Type B pancreatic cell (in vitro differentiated cells): ENCODE measurements at regions not wholly inside any gene's neighbourhood (a gene's known extent, or its start where the extent isn't known, plus 50 kb on each side); places are given as distances from the start of the nearest gene placed in this dataset.

Source experiments
- DNase-seq: peaks from one replicate; pipeline ENCODE4 v3.0.0; 2021; ENCODE audit warnings: mixed read lengths; ENCODE audit not compliant: unreplicated experiment; ENCODE audit errors: extremely low spot score
- H3K27ac Mint-ChIP-seq: 2 replicates; pipeline ENCODE4 v1.8.0; 2021; ENCODE audit warnings: mild to moderate bottlenecking, mixed read lengths
- H3K27me3 Mint-ChIP-seq: 2 replicates; pipeline ENCODE4 v1.8.0; 2021; ENCODE audit warnings: mixed read lengths
- H3K36me3 Mint-ChIP-seq: 2 replicates; pipeline ENCODE4 v1.8.0; 2021; ENCODE audit warnings: mixed read lengths
- H3K4me1 Mint-ChIP-seq: one replicate; pipeline ENCODE4 v1.8.0; 2021; ENCODE audit warnings: mixed read lengths; ENCODE audit not compliant: unreplicated experiment
- H3K4me3 Mint-ChIP-seq: 2 replicates; pipeline ENCODE4 v1.8.0; 2021; ENCODE audit warnings: mild to moderate bottlenecking, mixed read lengths
- H3K9me3 Mint-ChIP-seq: 2 replicates; pipeline ENCODE4 v1.8.0; 2021; ENCODE audit warnings: mixed read lengths
- CTCF ChIP-seq: fragments of 200-600 bp; sonication (generic); conservative IDR thresholded peaks from 2 replicates; pipeline ENCODE4 v1.5.0; 2021; ENCODE audit warnings: antibody characterized with exemption, mild to moderate bottlenecking

DNA sequence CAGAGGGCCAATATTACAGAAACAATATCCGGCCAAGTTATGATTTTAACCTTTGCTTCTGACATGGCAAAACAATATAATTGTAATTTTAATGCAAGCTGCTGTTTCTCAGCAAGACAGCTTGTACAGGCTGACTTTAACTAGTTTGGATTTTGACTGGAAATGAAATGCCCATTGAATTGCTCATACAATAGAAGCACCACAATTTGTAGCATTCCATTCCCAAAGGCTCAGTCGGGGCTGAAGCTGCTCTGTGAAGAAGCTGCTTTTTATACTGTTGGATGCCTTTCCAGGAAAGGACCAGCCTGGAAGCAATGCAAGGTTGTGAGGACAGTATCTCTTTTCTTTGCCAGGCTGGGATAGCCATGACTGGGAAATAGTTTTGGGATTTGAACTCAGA is 677.0 kb upstream of the FANCL start:
- Mint-ChIP-seq H3K27ac (no peak overlapping the region), H3K9me3 (no peaks in the 10 kb centered on the region)

GRCh38 chr2:58917596-58917995 is 676.5 kb upstream of the FANCL start:
- Mint-ChIP-seq H3K27ac (no peak overlapping the region), H3K4me1 (peaks cover 15% of the 10 kb centered on the region), H3K27me3 (no peaks in the 10 kb centered on the region), H3K36me3 (no peaks in the 10 kb centered on the region), H3K9me3 (no peaks in the 10 kb centered on the region), H3K4me3 (no peak overlapping the region)
- DNase-seq = no peak
- no peak for TF ChIP-seq CTCF

More for the DNA sequence above, 677.0 kb upstream of the FANCL start:
- no peak for TF ChIP-seq CTCF
- no peak for DNase-seq
- Mint-ChIP-seq H3K36me3 (no peaks in the 10 kb centered on the region), H3K27me3 (no peaks in the 10 kb centered on the region), H3K4me3 (no peak overlapping the region), H3K4me1 (peaks cover 10% of the 10 kb centered on the region)

GRCh38 chr2:58916063-58916462 is 674.9 kb upstream of the FANCL start:
- Mint-ChIP-seq H3K27ac (no peak overlapping the region), H3K4me3 (no peak overlapping the region), H3K4me1 (peaks cover 23% of the 10 kb centered on the region), H3K9me3 (no peaks in the 10 kb centered on the region), H3K36me3 (no peaks in the 10 kb centered on the region), H3K27me3 (no peaks in the 10 kb centered on the region)
- no peak for TF ChIP-seq CTCF
- DNase-seq = no peak

- no peak for DNase-seq
- no peak for TF ChIP-seq CTCF
- Mint-ChIP-seq H3K4me1 (peaks cover 26% of the 10 kb centered on the region), H3K9me3 (no peaks in the 10 kb centered on the region), H3K27me3 (no peaks in the 10 kb centered on the region), H3K4me3 (no peak overlapping the region), H3K36me3 (no peaks in the 10 kb centered on the region), H3K27ac (no peak overlapping the region)
Measured at GRCh38 chr2:58914733-58915505, 673.8 kb upstream of the FANCL start.

DNA sequence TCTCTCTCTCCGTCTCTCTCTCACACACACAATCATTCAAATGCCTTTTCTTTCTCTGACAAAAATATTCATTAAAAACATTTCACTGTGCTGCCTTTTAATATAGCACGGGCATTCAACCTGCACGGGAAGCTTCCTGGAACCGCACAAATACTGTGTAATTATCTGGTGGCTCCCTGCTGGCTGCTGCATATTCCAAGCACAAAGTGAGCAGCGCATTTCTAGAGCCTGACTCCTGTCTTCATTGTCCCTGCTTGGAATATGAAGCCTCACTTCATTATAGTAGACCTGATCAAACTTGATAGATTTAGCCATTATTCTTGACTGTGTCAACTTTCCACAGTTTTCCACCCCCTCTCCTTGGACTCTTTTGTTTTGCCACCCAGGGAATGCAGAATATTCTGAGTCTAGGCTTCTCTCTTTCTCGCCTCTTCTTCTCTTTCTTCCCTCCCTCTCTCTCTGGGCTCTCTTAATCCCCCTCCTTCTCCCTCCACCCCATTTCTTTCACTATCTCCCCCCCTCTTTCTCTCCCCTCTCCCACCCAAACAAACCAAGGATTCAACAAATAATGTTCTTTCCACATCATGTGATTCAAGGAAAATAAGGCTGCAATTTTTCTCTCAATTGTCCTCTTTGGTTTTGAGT is 672.1 kb upstream of the FANCL start:
- no peak for TF ChIP-seq CTCF
- Mint-ChIP-seq H3K27me3 (no peaks in the 10 kb centered on the region), H3K27ac (no peak overlapping the region), H3K36me3 (no peaks in the 10 kb centered on the region), H3K4me3 (peak overlapping the region; percentile 35), H3K9me3 (no peaks in the 10 kb centered on the region), H3K4me1 (peaks cover 24% of the 10 kb centered on the region)
- no peak for DNase-seq
